ENCODE measurements at regions not wholly inside any gene's neighbourhood (a gene's known extent, or its start where the extent isn't known, plus 50 kb on each side); places are given as distances from the start of the nearest gene placed in this dataset.

GRCh38 chr5:12805165-12805698, 901.0 kb upstream of the CTNND2 start:
- TF ChIP-seq CTCF (IDR thresholded peaks at IDR 0.05) (no peak), POLR2A (IDR thresholded peaks at IDR 0.05) (no peak), EP300 (IDR thresholded peaks at IDR 0.05) (no peak)
